ENCODE measurements at regions not wholly inside any gene's neighbourhood (a gene's known extent, or its start where the extent isn't known, plus 50 kb on each side); places are given as distances from the start of the nearest gene placed in this dataset.
"Not testable (repeated sequence)": the region's sequence is repeated elsewhere in the genome, so short reads cannot be mapped to it uniquely, and the experiment has no call there.

DNA sequence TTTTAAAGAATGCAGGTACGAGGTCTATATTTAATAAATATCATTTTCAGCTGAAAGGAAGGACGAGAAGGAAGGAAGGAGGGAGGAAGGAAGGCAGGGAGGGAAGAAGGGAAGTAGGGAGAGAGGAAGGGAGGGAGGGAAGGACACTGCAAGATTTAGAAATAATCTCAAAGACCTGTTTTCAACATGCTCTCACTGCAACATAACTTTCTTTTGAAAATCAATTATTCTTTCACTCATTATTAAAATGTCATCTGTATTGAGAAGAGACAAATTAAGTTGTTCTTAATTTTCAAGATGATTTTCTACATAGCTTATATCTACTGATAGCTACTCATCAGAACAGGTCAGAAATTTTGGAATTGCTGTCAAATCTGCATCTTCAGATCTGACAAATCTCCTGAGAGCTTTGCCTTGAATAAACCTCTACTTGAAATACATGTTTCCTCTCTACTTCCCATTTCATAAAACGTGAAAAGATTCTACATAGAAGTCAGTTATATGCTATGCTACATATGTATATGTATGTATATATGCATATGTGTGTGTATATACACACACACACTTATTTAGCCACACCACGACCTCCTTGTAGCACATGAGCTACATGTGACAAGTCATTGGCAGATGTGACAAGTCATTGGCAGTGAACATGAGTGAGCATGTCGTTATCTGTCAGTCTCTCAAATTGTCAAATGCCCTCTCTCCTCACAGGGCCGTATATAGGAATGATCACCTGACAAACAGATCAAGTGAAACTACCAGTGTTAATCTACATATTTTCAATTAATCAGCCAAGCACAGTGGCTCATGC lies 241.6 kb downstream of the LY86 start:
- H3K36me3 ChIP-seq = no peaks in the 10 kb centered on the region
- H3K4me1 ChIP-seq = peaks cover 0 to 12% of the 10 kb centered on the region in 2 donors
- H3K27me3 ChIP-seq = no peaks in the 10 kb centered on the region
- H3K27ac ChIP-seq = no peak overlapping the region
- TF ChIP-seq, protein P1, sequence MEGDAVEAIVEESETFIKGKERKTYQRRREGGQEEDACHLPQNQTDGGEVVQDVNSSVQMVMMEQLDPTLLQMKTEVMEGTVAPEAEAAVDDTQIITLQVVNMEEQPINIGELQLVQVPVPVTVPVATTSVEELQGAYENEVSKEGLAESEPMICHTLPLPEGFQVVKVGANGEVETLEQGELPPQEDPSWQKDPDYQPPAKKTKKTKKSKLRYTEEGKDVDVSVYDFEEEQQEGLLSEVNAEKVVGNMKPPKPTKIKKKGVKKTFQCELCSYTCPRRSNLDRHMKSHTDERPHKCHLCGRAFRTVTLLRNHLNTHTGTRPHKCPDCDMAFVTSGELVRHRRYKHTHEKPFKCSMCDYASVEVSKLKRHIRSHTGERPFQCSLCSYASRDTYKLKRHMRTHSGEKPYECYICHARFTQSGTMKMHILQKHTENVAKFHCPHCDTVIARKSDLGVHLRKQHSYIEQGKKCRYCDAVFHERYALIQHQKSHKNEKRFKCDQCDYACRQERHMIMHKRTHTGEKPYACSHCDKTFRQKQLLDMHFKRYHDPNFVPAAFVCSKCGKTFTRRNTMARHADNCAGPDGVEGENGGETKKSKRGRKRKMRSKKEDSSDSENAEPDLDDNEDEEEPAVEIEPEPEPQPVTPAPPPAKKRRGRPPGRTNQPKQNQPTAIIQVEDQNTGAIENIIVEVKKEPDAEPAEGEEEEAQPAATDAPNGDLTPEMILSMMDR (IDR thresholded peaks at IDR 0.05) = no peak
- no peak overlapping the region for H3K4me3 ChIP-seq
- no peak for DNase-seq (ENCODE audit: low spot score)
- no peaks in the 10 kb centered on the region for H3K9me3 ChIP-seq

DNA sequence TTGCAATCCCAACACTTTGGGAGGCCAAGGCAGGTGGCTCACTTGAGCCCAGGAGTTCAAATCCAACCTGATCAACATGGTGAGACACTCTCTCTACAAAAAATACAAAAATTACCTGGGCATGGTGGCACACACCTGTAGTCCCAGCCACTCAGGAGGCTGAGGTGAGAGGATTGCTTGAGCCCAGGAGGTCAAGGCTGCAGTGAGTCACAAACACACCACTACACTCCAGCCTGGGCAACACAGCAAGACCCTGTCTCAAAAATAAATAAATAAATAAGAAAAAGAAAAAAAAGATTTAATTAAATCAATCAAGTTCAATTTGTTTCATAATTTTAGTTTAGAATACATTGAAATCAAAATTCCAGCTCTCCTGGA lies 242.2 kb downstream of the LY86 start:
- peaks cover 0 to 12% of the 10 kb centered on the region in 2 donors for H3K4me1 ChIP-seq
- not testable (repeated sequence) for H3K9me3 ChIP-seq; DNase-seq (ENCODE audit: low spot score); H3K27me3 ChIP-seq; H3K4me3 ChIP-seq; H3K27ac ChIP-seq; H3K36me3 ChIP-seq

DNA sequence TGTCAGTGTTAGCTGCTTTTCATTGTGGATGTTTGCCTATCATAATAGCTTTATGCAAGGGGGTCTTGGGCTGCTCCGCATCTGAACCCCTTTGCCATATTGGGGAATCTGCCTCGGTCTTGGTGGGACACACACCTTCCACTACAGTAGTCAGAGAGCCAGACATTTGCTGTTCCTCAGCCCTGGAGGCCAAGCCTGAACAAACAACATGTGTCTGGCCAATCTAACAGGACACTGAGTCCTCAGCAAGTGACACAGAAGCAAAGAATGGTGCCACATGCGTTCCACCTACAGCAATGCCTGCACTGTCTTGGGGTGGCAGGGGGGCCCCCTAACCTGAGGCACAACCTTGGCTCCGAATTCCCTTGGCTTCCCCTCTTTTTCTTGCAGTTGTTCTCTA lies 243.9 kb downstream of the LY86 start:
- Histone ChIP-seq H3K27me3 (no peaks in the 10 kb centered on the region), H3K9me3 (no peaks in the 10 kb centered on the region), H3K4me1 (no peaks in the 10 kb centered on the region), H3K36me3 (no peaks in the 10 kb centered on the region), H3K4me3 (no peak overlapping the region), H3K27ac (no peak overlapping the region)
- no peak for DNase-seq (ENCODE audit: low spot score)
- TF ChIP-seq, protein P1 (IDR thresholded peaks at IDR 0.05) = no peak

DNA sequence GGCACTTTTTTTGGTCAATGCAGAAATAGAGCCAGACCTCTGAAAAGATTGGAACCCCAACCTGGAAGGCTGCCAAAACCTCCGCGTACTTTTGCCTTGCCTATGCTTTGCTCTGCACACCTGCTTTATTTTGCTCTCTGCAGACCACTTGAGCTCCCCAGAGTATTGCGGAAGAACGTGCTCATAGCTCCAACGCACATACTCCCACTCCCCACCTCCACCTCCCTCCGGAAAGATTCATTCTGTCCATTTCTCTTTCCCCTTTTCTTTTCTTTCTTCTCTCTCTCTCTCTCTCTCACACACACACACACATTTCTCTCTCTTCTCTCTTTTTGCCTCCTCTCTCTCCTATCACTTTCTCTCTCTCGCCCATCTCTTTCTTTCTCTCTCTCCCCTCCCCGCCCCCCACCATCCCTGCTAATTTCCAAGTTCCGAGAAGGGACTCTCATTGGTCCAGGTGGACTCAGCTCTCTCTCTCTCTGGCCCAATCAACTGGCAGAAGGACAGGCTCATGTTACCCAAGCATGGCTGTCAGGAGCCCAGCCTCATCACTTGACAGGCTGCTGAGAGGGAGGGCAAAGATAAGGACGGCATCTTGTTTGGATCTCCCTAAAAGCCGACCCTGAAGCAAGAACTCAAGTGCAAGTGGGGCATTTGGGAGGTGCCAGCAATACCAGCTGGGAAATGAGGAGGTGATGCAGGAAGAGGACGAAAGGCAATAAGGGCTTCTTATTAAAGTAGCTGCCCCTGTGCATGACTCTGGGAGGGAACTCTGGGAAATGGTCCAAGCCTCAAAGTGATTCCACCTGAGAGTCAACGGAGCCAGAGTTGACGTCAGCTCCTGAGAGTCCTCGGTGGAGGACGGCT lies 246.1 kb downstream of the LY86 start:
- no peak for DNase-seq (ENCODE audit: low spot score)
- H3K27ac ChIP-seq = no peak overlapping the region
- H3K4me3 ChIP-seq = no peak overlapping the region
- no peaks in the 10 kb centered on the region for H3K9me3 ChIP-seq
- no peaks in the 10 kb centered on the region for H3K27me3 ChIP-seq
- no peaks in the 10 kb centered on the region for H3K4me1 ChIP-seq
- H3K36me3 ChIP-seq = no peaks in the 10 kb centered on the region
- TF ChIP-seq, protein P1 (IDR thresholded peaks at IDR 0.05) = no peak

DNA sequence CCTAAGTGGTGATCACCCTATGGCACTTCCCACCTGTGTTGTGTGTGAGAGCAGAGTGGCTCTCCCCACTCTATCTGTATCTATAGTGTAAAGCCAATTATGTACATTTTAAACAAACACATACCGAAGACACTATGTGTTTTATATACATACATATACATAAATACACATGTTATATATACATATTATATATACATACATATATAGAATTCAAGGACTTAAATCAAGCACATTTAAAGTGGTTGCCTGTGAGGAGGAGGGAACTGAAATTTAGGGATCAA lies 246.6 kb downstream of the LY86 start:
- H3K27me3 ChIP-seq = no peaks in the 10 kb centered on the region
- DNase-seq (ENCODE audit: low spot score) = no peak
- H3K27ac ChIP-seq = no peak overlapping the region
- no peaks in the 10 kb centered on the region for H3K4me1 ChIP-seq
- H3K9me3 ChIP-seq = no peaks in the 10 kb centered on the region
- no peak overlapping the region for H3K4me3 ChIP-seq
- TF ChIP-seq, protein P1 (IDR thresholded peaks at IDR 0.05) = no peak
- H3K36me3 ChIP-seq = no peaks in the 10 kb centered on the region

DNA sequence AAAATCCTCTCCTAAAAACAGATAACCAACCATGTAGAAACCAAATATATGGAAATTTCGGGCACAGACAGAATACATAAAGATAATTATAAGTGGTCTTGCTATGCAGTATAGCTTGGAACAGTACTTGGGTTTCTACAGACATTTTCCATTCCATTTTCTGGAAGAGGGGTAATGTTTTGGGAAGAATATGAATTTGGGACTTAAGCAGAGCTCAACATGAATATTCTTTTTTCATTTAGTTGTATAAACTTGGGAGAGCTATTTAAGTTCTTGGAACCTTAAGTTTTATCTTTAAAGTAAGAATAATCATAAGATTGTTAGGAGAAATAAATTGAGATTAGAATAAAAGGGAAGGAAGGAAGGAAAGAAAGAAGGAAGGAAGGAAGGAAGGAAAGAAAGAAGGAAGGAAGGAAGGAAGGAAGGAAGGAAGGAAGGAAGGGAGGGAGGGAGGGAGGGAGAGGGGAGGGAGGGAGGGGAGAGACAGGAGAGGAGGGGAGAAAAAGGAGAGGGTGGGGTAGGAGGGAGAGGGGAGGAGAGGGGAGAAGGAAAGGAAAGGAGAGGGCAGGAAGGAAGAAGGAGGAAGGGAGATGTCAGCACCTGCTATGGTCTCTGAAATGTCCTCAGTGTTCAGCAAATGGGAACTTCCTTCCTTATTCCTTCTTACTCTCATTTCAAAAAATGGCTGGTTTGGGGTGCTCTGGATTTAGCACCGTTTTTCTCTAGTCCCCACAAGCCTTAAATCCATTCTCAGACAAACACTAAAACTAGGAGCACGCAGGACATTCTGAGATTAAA lies 248.3 kb downstream of the LY86 start:
- no peak for DNase-seq (ENCODE audit: low spot score)
- Histone ChIP-seq H3K27ac (no peak overlapping the region), H3K36me3 (no peaks in the 10 kb centered on the region), H3K4me3 (no peak overlapping the region), H3K4me1 (no peaks in the 10 kb centered on the region), H3K9me3 (no peaks in the 10 kb centered on the region), H3K27me3 (no peaks in the 10 kb centered on the region)
- TF ChIP-seq, protein P1 (IDR thresholded peaks at IDR 0.05) = no peak

Measured in right atrium auricular region (tissue), 2 donors.